Lower leg skin (tissue), 3 donors: ENCODE measurements at regions not wholly inside any gene's neighbourhood (a gene's known extent, or its start where the extent isn't known, plus 50 kb on each side); places are given as distances from the start of the nearest gene placed in this dataset.

Experiments used
- CTCF ChIP-seq, 3 donors: fragments of 450-650 bp; IDR thresholded peaks; one replicate each; pipeline ENCODE4 v1.5.1; 2016; ENCODE audit warnings: antibody characterized with exemption in 3 of 3, mild to moderate bottlenecking in 3 of 3, moderate library complexity in 2 of 3
- POLR2A ChIP-seq, 2 donors: fragments of 450-650 bp; IDR thresholded peaks; one replicate each; pipeline ENCODE4 v1.6.1; 2016 to 2017; ENCODE audit warnings: antibody characterized with exemption in 2 of 2, mild to moderate bottlenecking in 1 of 2, moderate library complexity in 1 of 2

- no peak for TF ChIP-seq CTCF (IDR thresholded peaks at IDR 0.05)
- no peak for TF ChIP-seq POLR2A (IDR thresholded peaks at IDR 0.05)
These were observed 79.3 kb upstream of the PMEPA1 start for GRCh38 chr20:57788936-57789613.
